HG02884 (cell line): ENCODE measurements at regions not wholly inside any gene's neighbourhood (a gene's known extent, or its start where the extent isn't known, plus 50 kb on each side); places are given as distances from the start of the nearest gene placed in this dataset.

Experiments used
- ATAC-seq: cut with Tn5 transposase; IDR thresholded peaks from one replicate; pipeline ENCODE4 v1.9.1; 2021; ENCODE audit warnings: mild to moderate bottlenecking, moderate library complexity; ENCODE audit not compliant: unreplicated experiment

DNA sequence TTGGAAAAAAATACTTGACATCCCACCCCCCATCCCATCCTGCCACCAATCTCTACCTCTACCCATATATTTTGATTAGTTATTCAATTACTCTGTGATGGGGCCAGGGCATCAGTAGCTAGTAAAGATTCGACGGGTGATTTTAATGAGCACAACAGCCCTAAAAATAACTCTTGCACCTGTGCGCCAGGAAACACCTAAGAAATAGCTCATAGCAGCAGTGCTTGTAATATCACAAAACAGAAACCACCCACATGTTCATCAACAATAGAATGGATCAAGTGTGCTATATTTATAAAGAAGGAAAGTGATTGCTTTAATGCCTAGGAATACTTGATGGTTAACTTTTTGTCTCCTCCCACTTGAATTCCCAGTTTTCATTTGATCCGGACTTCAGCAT is 225.6 kb upstream of the LCORL start:
- ATAC-seq = no peak

GRCh38 chr4:18242919-18243693 is 221.6 kb upstream of the LCORL start:
- ATAC-seq = no peak

- no peak for ATAC-seq
Measured at GRCh38 chr4:18241727-18242126, 220.2 kb upstream of the LCORL start.

DNA sequence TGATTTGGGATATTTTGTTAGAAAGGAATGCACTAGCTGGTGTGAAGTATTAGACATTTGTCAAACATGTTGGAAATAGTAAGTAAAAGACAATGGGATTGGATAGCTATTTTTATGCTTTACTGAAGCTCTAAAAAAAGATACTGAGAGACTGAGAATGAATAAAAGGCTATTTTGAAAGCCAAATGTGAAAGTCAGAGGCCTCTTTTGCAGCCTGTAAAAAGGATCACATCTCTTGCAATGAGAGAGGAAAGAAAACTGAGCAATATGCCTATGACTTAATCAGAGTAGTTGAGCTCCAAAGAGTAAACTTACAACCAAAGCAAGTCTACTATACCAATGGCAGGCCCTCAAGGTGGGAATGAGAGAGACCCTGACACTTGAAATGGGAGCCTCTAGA is 212.6 kb upstream of the LCORL start:
- no peak for ATAC-seq

DNA sequence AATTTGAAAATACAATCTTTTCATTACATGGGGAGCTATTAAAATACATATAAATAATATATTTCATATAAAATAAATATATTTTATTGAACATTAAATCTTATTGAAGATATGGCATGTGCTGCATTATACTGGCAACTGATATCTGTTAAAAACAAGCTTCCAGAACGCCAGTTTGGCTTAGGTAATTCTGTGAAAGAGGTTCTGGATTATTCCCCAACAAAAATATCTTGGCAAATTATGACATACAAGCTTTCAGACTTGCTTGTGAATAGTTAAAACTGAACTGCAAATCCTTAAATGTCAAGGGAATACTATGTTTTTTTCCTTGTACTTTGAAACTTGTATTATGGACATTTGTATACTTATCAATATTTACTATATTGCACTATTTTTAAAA is 210.2 kb upstream of the LCORL start:
- no peak for ATAC-seq

GRCh38 chr4:18227880-18228279 is 206.3 kb upstream of the LCORL start:
- no peak for ATAC-seq

GRCh38 chr4:18214411-18215055 is 193.0 kb upstream of the LCORL start:
- ATAC-seq = no peak

- peak; percentile 30 for ATAC-seq
Measured at GRCh38 chr4:18213576-18214198, 192.1 kb upstream of the LCORL start.

DNA sequence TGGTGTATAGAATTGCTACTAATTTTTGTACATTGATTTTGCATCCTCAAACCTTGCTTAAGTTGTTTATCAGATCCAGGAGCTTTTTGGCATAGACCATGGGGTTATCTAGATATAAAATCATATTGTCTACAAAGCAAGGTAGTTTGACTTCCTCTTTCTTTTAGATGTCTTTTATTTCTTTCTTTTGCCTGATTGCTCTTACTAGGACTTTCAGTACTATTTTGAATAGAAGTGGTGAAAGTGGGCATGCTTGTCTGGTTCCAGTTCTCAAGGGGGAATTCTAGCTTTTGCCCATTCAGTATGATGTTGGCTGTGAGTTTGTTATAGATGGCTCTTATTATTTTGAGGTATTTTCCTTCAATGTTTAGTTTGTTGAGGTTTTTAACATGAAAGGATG is 187.9 kb upstream of the LCORL start:
- peak; percentile 76 for ATAC-seq

DNA sequence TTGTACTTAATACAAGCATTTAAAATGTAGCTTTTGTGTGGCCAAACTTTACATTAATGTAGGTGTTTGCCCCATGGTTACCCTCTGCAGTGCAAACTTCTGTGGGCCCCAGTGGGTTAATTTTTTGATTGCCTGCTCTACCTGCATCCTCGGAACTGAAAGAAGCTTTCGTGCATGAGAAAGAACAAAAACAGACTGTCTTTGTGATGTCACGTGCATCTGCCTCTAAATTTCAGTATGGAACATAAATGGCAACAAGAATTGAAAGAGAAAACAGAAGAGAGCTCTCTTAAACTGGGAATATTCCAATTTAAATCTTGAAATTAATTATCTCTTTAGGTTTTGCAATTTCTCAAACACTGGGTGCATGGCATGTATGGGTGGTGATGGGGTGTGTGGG is 182.4 kb upstream of the LCORL start:
- ATAC-seq = no peak

DNA sequence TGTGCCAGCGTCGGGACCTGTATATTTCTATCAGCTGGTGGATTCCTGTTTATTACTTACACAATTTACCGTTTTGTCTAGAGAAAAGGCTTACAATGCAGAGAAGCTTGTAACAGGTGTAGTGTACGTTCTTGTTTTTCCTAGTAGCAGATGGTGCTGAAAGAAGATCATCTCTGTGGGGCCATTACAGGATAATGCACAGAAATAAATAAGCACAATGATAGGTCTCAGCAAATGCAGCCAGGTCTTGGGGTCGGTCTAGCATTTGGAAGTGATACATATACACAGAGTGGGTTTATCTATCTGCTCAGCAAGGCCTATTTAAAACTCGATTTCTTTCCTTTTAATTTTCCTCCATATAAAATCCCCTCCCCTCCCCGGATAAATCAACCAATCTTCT is 180.9 kb upstream of the LCORL start:
- no peak for ATAC-seq

DNA sequence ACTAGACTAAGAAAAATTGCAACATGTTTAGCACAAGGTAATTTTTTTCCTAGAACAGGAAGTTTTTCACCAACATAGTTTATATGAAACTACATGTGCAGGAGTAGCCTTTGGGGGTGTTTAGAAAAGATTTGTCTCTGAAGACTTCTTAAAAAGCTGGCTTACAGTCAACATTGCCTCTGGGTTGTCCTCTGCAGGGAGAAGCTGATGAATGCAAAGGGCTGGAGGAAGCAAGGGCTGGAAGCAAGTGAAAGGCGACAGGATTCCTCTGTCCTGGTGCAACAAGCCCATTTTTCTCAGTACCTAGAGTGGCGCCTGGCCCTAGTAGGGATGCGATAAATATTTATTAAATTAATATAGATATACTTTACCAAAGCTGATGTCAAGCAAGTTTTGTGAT is 180.3 kb upstream of the LCORL start:
- no peak for ATAC-seq

DNA sequence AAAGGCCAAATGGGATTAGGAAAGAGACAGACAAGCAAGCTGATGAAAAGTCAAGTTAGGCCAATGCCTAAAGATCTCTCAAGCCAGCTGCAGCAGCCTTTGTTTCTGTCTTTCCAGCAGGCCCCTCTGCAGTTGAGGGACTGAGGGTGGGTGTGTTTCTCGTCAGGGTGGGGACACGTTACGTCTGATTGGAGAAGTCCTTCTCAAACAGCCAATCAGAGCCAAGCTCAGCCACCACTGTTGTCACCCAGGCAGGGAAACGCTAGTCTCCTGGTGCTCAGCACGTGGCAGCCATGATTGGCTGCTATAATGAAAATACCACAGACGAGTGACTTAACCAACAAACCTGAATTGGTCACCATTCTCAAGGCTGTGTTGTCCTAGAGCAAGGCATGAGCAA is 177.1 kb upstream of the LCORL start:
- no peak for ATAC-seq

GRCh38 chr4:18197467-18197866 is 175.9 kb upstream of the LCORL start:
- no peak for ATAC-seq

GRCh38 chr4:18194278-18194677 is 172.7 kb upstream of the LCORL start:
- no peak for ATAC-seq

DNA sequence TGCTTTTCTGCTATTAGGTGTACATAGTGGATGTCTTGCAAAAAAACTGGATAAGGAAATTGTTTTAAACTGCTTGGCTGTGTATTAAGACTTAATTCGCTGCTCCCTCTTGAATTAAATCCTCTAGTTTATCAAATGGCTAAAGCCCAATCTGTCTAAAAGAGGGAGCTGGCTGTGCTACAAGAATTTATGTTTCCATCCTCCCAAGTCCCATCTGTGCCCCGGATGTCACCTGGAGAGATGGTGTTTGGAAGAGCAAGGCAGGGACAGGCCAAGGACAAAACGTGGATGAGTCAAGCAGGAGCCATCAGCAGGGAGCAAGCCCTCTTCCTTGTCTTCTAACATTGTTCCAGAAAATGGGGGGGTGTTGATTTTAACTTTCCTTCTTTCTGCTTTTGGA is 171.3 kb upstream of the LCORL start:
- no peak for ATAC-seq

GRCh38 chr4:18185491-18185890 is 163.9 kb upstream of the LCORL start:
- no peak for ATAC-seq

GRCh38 chr4:18180892-18181291 is 159.3 kb upstream of the LCORL start:
- ATAC-seq = no peak

DNA sequence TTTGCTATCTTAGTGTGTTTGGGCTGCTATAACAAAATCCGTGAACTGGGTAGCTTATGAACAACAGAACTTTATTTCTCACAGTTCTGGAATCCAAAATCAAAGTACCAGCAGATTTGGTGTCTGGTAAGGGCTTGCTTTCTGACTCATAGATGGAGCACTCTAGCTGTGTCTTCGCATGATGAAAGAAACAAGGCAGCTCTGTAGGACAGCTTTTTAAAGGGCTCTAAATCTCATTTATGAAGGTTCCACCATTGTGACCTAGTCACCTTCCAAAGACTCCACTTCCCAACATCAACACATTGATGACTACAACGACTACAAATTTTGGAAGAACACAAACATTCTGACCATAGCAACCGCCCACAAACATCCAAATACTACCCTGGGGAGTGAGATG is 158.6 kb upstream of the LCORL start:
- ATAC-seq = no peak

DNA sequence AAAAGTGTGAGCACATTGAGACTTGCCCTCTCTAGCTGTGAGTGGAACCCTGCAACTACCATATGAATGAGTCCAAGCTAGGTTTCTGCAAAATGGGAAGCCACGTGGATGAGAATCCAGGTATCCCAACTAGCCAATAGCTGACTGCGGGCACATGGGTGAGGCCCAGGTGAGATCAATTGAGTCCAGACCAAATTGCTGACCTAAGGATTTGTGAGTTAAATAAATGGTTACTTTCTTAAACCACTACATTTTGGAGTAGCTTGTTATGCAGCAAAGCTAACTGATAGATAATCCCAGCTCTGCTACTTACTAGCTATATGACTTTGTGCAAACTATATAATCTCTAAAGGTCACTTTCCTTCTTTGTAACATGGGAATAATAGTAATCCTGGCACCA is 150.3 kb upstream of the LCORL start:
- ATAC-seq = no peak

DNA sequence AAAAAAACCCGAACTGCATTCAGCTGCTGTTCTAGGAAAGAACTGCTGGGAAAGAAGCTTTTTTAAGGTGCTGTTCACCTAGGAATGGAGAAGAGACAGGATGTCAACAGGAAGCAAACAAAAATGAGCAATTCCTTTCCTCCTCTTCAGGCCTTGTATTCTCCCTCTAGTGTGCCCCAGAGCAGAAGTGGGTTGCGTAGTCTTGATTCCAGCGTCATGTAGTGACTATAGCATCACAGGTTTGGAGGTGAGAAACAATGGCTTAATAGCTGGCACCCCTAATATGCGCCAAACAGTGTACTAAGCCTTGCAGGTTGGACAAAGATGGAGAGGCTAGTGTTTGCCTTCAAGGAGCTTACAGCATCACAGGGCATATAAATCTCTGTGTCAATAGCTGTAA is 146.3 kb upstream of the LCORL start:
- ATAC-seq = no peak

DNA sequence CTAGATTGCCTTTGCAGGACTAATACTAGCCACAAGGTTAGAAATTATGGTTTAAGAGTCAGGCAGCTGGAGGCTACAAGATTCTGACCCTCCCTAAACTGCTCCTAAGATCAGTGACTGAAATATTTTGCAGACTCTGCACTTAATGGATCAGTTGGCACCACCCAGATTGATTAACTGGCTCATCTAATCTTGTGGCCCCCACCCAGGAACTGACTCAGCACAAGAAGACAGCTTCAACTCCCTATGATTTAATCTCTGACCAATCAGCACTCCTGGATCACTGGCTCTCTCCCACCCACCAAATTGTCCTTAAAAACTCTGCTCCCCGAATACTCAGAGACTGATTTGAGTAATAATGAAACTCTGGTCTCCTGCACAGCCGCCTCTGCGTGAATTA is 145.4 kb upstream of the LCORL start:
- ATAC-seq = no peak
